ENCODE measurements at regions not wholly inside any gene's neighbourhood (a gene's known extent, or its start where the extent isn't known, plus 50 kb on each side); places are given as distances from the start of the nearest gene placed in this dataset.

- H3K9me3 ChIP-seq (ENCODE audit: control insufficient read depth, low read depth, low read length) = no peaks in the 10 kb centered on the region
- no peaks in the 10 kb centered on the region for H3K23me2 ChIP-seq (ENCODE audit: insufficient read length, low read depth, low read length, poor library complexity, severe bottlenecking)
- no peak overlapping the region for H2BK20ac ChIP-seq (ENCODE audit: low read depth, low read length, poor library complexity, severe bottlenecking)
- H4K8ac ChIP-seq (replicated peaks; ENCODE audit: insufficient read length, low read depth, low read length) = no peak overlapping the region
- no peaks in the 10 kb centered on the region for H4K20me1 ChIP-seq (ENCODE audit: control insufficient read depth, insufficient read depth, insufficient read length)
- Mint-ChIP-seq H3K4me3 (no peak overlapping the region), H3K36me3 (ENCODE audit: insufficient read depth in 1 of 3, low read depth in 3 of 3) (no peaks in the 10 kb centered on the region; a peak in 1 of 7 replicates), H3K27me3 (ENCODE audit: low read depth) (peaks cover 5% of the 10 kb centered on the region), H3K4me1 (peaks cover 4 to 6% of the 10 kb centered on the region in 2 experiments; a peak in 3 of 4 replicates), H3K27ac (0 out of 7 replicates have a peak overlapping the region, but pooled peaks of 1 of the 3 experiments have one; percentile 3), H3K9me3 (peaks cover 0 to 1% of the 10 kb centered on the region in 2 experiments; a peak in 1 of 5 replicates)
- H3K27ac ChIP-seq (ENCODE audit: insufficient read length, low read depth, low read length) = no peak overlapping the region
- no peak overlapping the region for H2BK15ac ChIP-seq (ENCODE audit: low read depth, low read length)
- H2BK12ac ChIP-seq (ENCODE audit: insufficient read length, low read depth, low read length) = no peak overlapping the region
- no peak overlapping the region for H3K23ac ChIP-seq (ENCODE audit: insufficient read length, low read depth, low read length)
- no peak overlapping the region for H2BK5ac ChIP-seq (ENCODE audit: insufficient read length, low read length)
- no peaks in the 10 kb centered on the region for H3K4me1 ChIP-seq (ENCODE audit: insufficient read depth, low read length)
- H4K91ac ChIP-seq (ENCODE audit: insufficient read length, low read depth, low read length) = no peak overlapping the region
- no peak overlapping the region for H3K4ac ChIP-seq (ENCODE audit: low read depth, low read length)
- H3K79me2 ChIP-seq (ENCODE audit: insufficient read depth, low read length) = no peaks in the 10 kb centered on the region
- H3T11ph ChIP-seq (ENCODE audit: low read length) = no peak overlapping the region
- H3K9ac ChIP-seq (ENCODE audit: extremely low read depth, insufficient read length, low read length) = no peak overlapping the region
- H2AK5ac ChIP-seq (ENCODE audit: insufficient read length, low read length) = no peak overlapping the region
- H3K27me3 ChIP-seq (ENCODE audit: insufficient read depth, low read length) = no peaks in the 10 kb centered on the region
- no peak overlapping the region for H4K5ac ChIP-seq (ENCODE audit: insufficient read length, low read depth, low read length)
- H2AFZ ChIP-seq (ENCODE audit: low read length) = no peak overlapping the region
- no peak overlapping the region for H3K56ac ChIP-seq (ENCODE audit: insufficient read length, low read depth, low read length)
- no peak overlapping the region for H3K4me2 ChIP-seq (ENCODE audit: insufficient read depth, insufficient read length, low read length)
- no peak overlapping the region for H3K14ac ChIP-seq (ENCODE audit: insufficient read depth, low read length)
- no CpG with 5 or more reads among the region's 13 CpGs for WGBS (ENCODE audit: extremely low coverage, insufficient read length, low lambda C conversion rate)
- H3K79me1 ChIP-seq (ENCODE audit: insufficient read depth, low read depth, low read length, poor library complexity, severe bottlenecking) = no peaks in the 10 kb centered on the region
- no peak for TF ChIP-seq CTCF (conservative IDR thresholded peaks at IDR 0.05)
- H3K18ac ChIP-seq (ENCODE audit: insufficient read length, low read depth, low read length) = no peak overlapping the region
- H2BK120ac ChIP-seq (ENCODE audit: low read depth, low read length, poor library complexity, severe bottlenecking) = no peak overlapping the region
- no peak for DNase-seq
Measured at GRCh38 chr11:129721685-129722084, 94.0 kb upstream of the TMEM45B start.
